ENCODE measurements at regions not wholly inside any gene's neighbourhood (a gene's known extent, or its start where the extent isn't known, plus 50 kb on each side); places are given as distances from the start of the nearest gene placed in this dataset.

DNA sequence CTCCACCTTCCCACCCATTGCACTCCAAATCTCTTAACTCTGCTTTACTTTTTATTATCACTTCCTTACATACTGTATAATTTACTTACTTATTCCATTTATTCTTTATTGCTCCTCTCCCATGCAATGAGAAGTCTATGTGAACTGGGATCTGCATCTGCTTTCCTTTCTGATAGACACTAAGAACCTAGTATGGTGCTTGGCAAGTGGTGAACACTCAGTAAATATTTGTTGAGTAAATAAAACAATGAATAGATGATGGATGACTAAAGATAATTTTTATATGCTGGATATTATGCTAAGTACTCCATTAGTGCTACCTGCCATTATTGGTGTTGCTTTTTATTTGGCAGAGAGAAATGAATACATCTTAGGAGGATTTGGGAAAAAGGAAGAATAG is 151.0 kb downstream of the TPH2 start (continued):
- TF ChIP-seq SIX5 (IDR thresholded peaks at IDR 0.05; ENCODE audit: low read depth, low read length) (no peak), SP2 (IDR thresholded peaks at IDR 0.05; ENCODE audit: low read length) (no peak)

Measured in H1 (cell line).